ENCODE measurements at regions not wholly inside any gene's neighbourhood (a gene's known extent, or its start where the extent isn't known, plus 50 kb on each side); places are given as distances from the start of the nearest gene placed in this dataset.

DNA sequence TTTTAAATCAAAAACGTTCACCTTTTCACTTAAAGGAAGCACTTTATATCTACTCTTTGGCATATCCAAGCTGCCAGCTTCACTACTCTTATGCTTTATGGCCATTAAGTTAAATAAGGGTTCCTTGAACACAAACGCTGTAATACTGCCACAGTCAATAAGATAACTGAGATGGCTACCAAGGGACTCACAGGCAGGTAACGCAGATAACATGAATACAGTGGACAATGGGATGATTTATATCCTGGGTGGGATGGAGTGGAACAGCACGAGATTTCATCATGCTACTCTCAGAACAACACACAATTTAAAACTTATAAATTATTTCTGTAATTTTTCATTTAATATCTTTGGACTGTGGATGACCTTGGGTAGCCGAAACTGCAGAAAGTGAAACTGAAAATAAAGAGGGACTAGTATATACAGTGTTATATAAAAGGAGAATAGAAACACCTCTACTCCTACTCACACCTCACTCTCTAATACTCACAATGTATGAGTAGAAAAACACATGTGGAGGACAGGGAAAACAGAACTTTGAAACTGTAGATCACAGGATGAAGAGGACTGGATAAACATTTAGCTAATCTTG is 367.3 kb downstream of the C12orf50 start:
- H3K27me3 ChIP-seq (ENCODE audit: control insufficient read depth in 1 of 2, insufficient read depth in 2 of 2, low read length in 2 of 2) = no peaks in the 10 kb centered on the region
- H3K9me3 ChIP-seq (ENCODE audit: control insufficient read depth in 1 of 2, insufficient read depth in 1 of 2, low read length in 2 of 2) = no peaks in the 10 kb centered on the region
- no peaks in the 10 kb centered on the region for H3K27me3 Mint-ChIP-seq
- no peaks in the 10 kb centered on the region for H3K36me3 Mint-ChIP-seq (ENCODE audit: low read depth)
- no peaks in the 10 kb centered on the region for H3K36me3 ChIP-seq (ENCODE audit: insufficient read depth, low read length)
- H3K4me3 ChIP-seq (ENCODE audit: low read length) = peak overlapping the region; percentile 30
- TF ChIP-seq CTCF (IDR thresholded peaks at IDR 0.05) = no peak
- DNase-seq (peak in 1 of 14 experiments; percentile 20), ATAC-seq (ENCODE audit: poor library complexity) (no peak)
- POLR2A ChIA-PET = no interaction called here
- CTCF ChIA-PET = no interaction called here
- H3K4me1 ChIP-seq (ENCODE audit: insufficient read depth, low read length) = no peaks in the 10 kb centered on the region
- no peaks in the 10 kb centered on the region for H3K9me3 Mint-ChIP-seq
- H3K4me1 Mint-ChIP-seq (ENCODE audit: low read depth) = no peaks in the 10 kb centered on the region
- H3K27ac ChIP-seq (ENCODE audit: low read depth in 1 of 2, low read length in 2 of 2) = no peak overlapping the region
- H3K4me3 Mint-ChIP-seq = peak overlapping the region; percentile 39
- H3K27ac Mint-ChIP-seq = no peak overlapping the region
- intact Hi-C loops (cut with DNase I, micrococcal nuclease) = no loop called here

GRCh38 chr12:87660987-87661774 is 368.0 kb downstream of the C12orf50 start:
- Histone ChIP-seq H3K9me3 (ENCODE audit: control insufficient read depth in 1 of 2, insufficient read depth in 1 of 2, low read length in 2 of 2) (no peaks in the 10 kb centered on the region), H3K27me3 (ENCODE audit: control insufficient read depth in 1 of 2, insufficient read depth in 2 of 2, low read length in 2 of 2) (no peaks in the 10 kb centered on the region), H3K4me3 (ENCODE audit: low read length) (peak overlapping the region; percentile 30), H3K27ac (ENCODE audit: low read depth in 1 of 2, low read length in 2 of 2) (no peak overlapping the region), H3K4me1 (ENCODE audit: insufficient read depth, low read length) (no peaks in the 10 kb centered on the region), H3K36me3 (ENCODE audit: insufficient read depth, low read length) (no peaks in the 10 kb centered on the region)
- POLR2A ChIA-PET = no interaction called here
- Mint-ChIP-seq H3K27me3 (no peaks in the 10 kb centered on the region), H3K27ac (no peak overlapping the region), H3K36me3 (ENCODE audit: low read depth) (no peaks in the 10 kb centered on the region), H3K9me3 (no peaks in the 10 kb centered on the region), H3K4me3 (peak overlapping the region; percentile 39), H3K4me1 (ENCODE audit: low read depth) (no peaks in the 10 kb centered on the region)
- no peak for ATAC-seq (ENCODE audit: poor library complexity)
- DNase-seq = no peak
- TF ChIP-seq CTCF (IDR thresholded peaks at IDR 0.05) = no peak
- intact Hi-C loops (cut with DNase I, micrococcal nuclease) = no loop called here
- CTCF ChIA-PET = no interaction called here

- Histone ChIP-seq H3K27me3 (ENCODE audit: control insufficient read depth in 1 of 2, insufficient read depth in 2 of 2, low read length in 2 of 2) (no peaks in the 10 kb centered on the region), H3K4me1 (ENCODE audit: insufficient read depth, low read length) (no peaks in the 10 kb centered on the region), H3K27ac (ENCODE audit: low read depth in 1 of 2, low read length in 2 of 2) (no peak overlapping the region), H3K4me3 (ENCODE audit: low read length) (no peak overlapping the region), H3K36me3 (ENCODE audit: insufficient read depth, low read length) (no peaks in the 10 kb centered on the region), H3K9me3 (ENCODE audit: control insufficient read depth in 1 of 2, insufficient read depth in 1 of 2, low read length in 2 of 2) (no peaks in the 10 kb centered on the region)
- Mint-ChIP-seq H3K27ac (no peak overlapping the region), H3K9me3 (no peaks in the 10 kb centered on the region), H3K4me3 (no peak overlapping the region), H3K36me3 (ENCODE audit: low read depth) (no peaks in the 10 kb centered on the region), H3K4me1 (ENCODE audit: low read depth) (no peaks in the 10 kb centered on the region), H3K27me3 (no peaks in the 10 kb centered on the region)
- TF ChIP-seq CTCF (IDR thresholded peaks at IDR 0.05) = no peak
- intact Hi-C loops (cut with DNase I, micrococcal nuclease) = no loop called here
- ChIA-PET POLR2A (no interaction called here), CTCF (no interaction called here)
- no peak for DNase-seq
- ATAC-seq (ENCODE audit: poor library complexity) = no peak
Observed at GRCh38 chr12:87660291-87660690, 368.9 kb downstream of the C12orf50 start.

All from CD4-positive, alpha-beta T cell (primary cell).